CD14-positive monocyte (primary cell): ENCODE measurements at regions not wholly inside any gene's neighbourhood (a gene's known extent, or its start where the extent isn't known, plus 50 kb on each side); places are given as distances from the start of the nearest gene placed in this dataset.

Experiments used
- DNase-seq, 3 donors: peaks; one replicate each; pipeline ENCODE4 v3.0.0-alpha.2; 2011 to 2022
- H2AFZ ChIP-seq: 2 replicates; pipeline ENCODE4 v1.6.0; 2012; ENCODE audit warnings: mild to moderate bottlenecking, low read depth, low read length, inconsistent platforms; ENCODE audit not compliant: insufficient read depth, poor library complexity, severe bottlenecking
- H3K27ac ChIP-seq, 2 donors: 1 replicate in 1 of 2; 2 replicates in 1 of 2; pipeline ENCODE4 v1.5.1; 2012 to 2013; ENCODE audit warnings: low read length in 2 of 2, control low read depth in 1 of 2, inconsistent platforms in 1 of 2, low read depth in 1 of 2, mild to moderate bottlenecking in 1 of 2
- H3K27me3 ChIP-seq, 2 donors: one replicate each; pipeline versions ENCODE4 v1.6.0 to v1.6.1; 2011 to 2013; ENCODE audit warnings: low read length in 2 of 2; ENCODE audit not compliant: control insufficient read depth in 2 of 2, insufficient read depth in 2 of 2
- H3K36me3 ChIP-seq, 2 donors: replicated peaks in 1 of 2; 1 replicate in 1 of 2; 2 replicates in 1 of 2; pipeline versions ENCODE4 v1.5.1 to v1.6.1; 2012 to 2013; ENCODE audit warnings: low read length in 2 of 2, control low read depth in 1 of 2, inconsistent platforms in 1 of 2, mild to moderate bottlenecking in 1 of 2; ENCODE audit not compliant: insufficient read depth in 2 of 2, control insufficient read depth in 1 of 2
- H3K4me1 ChIP-seq, 2 donors: 1 replicate in 1 of 2; 2 replicates in 1 of 2; pipeline versions ENCODE4 v1.5.1 to v1.6.1; 2012 to 2013; ENCODE audit warnings: low read length in 2 of 2, control low read depth in 1 of 2, inconsistent platforms in 1 of 2, mild to moderate bottlenecking in 1 of 2, moderate library complexity in 1 of 2; ENCODE audit not compliant: insufficient read depth in 2 of 2, control insufficient read depth in 1 of 2
- H3K4me2 ChIP-seq: replicated peaks from 2 replicates; pipeline ENCODE3; 2012; ENCODE audit warnings: low read length, moderate library complexity, mild to moderate bottlenecking; ENCODE audit not compliant: poor library complexity, severe bottlenecking; ENCODE audit errors: extremely low read depth
- H3K4me3 ChIP-seq, 3 experiments: fragments of 200-600 bp in 1 of 3; sonication (generic) in 1 of 3; replicated peaks in 1 of 3; 1 replicate in 2 of 3; 2 replicates in 1 of 3; pipeline ENCODE4 v1.5.1; 2011 to 2013; ENCODE audit warnings: low read length in 3 of 3, mild to moderate bottlenecking in 3 of 3, control low read depth in 2 of 3, low read depth in 2 of 3, inconsistent platforms in 1 of 3, moderate library complexity in 1 of 3
- H3K79me2 ChIP-seq: 2 replicates; pipeline ENCODE4 v1.6.0; 2012; ENCODE audit warnings: mild to moderate bottlenecking, control low read depth, inconsistent platforms, low read length, moderate library complexity; ENCODE audit not compliant: insufficient read depth
- H3K9ac ChIP-seq: 2 replicates; pipeline ENCODE4 v1.6.0; 2017; ENCODE audit warnings: low read length, mild to moderate bottlenecking; ENCODE audit not compliant: insufficient read depth, poor library complexity, severe bottlenecking
- H3K9me3 ChIP-seq, 2 donors: replicated peaks in 1 of 2; 1 replicate in 1 of 2; 2 replicates in 1 of 2; pipeline versions ENCODE4 v1.5.1 to v1.6.1; 2012 to 2013; ENCODE audit warnings: low read length in 2 of 2, control low read depth in 1 of 2; ENCODE audit not compliant: control insufficient read depth in 1 of 2, insufficient read depth in 1 of 2
- H4K20me1 ChIP-seq: 2 replicates; pipeline ENCODE4 v1.6.0; 2012; ENCODE audit warnings: mild to moderate bottlenecking, low read length, control low read depth, moderate library complexity; ENCODE audit not compliant: insufficient read depth
- H3K27ac Mint-ChIP-seq, 7 donors: one replicate each; pipeline ENCODE4 v1.8.0; 2020; ENCODE audit warnings: mild to moderate bottlenecking in 7 of 7, mixed read lengths in 7 of 7, moderate library complexity in 6 of 7, inconsistent platforms in 2 of 7
- H3K27me3 Mint-ChIP-seq, 3 donors: one replicate each; pipeline ENCODE4 v1.8.0; 2021 to 2022; ENCODE audit warnings: low read depth in 3 of 3, mild to moderate bottlenecking in 3 of 3, mixed read lengths in 3 of 3, moderate library complexity in 3 of 3, inconsistent platforms in 1 of 3
- H3K36me3 Mint-ChIP-seq, 2 donors: one replicate each; pipeline ENCODE4 v1.8.0; 2020; ENCODE audit warnings: mixed read lengths in 2 of 2, inconsistent platforms in 1 of 2, mild to moderate bottlenecking in 1 of 2
- H3K4me1 Mint-ChIP-seq: one replicate; pipeline ENCODE4 v1.8.0; 2020; ENCODE audit warnings: mild to moderate bottlenecking, mixed read lengths
- H3K4me3 Mint-ChIP-seq, 2 donors: one replicate each; pipeline ENCODE4 v1.8.0; 2020; ENCODE audit warnings: mild to moderate bottlenecking in 2 of 2, mixed read lengths in 2 of 2, moderate library complexity in 1 of 2
- H3K9me3 Mint-ChIP-seq, 7 donors: one replicate each; pipeline ENCODE4 v1.8.0; 2020 to 2022; ENCODE audit warnings: mixed read lengths in 7 of 7, mild to moderate bottlenecking in 6 of 7, moderate library complexity in 6 of 7, inconsistent platforms in 2 of 7
- WGBS: methylation state at CpG from one replicate; pipeline ENCODE4 v1.1.5; 2013; ENCODE audit warnings: missing lambda C conversion rate; ENCODE audit not compliant: insufficient coverage; 5-methylcytosine and 5-hydroxymethylcytosine counted together
- intact Hi-C, 2 donors: fragments of 100-400 bp; cut with micrococcal nuclease; formaldehyde crosslinking; loops; one replicate each; pipeline versions ENCODE4 v1.15.0 to v1.15.1; 2023
- TF ChIP-seq, protein P1 (sequence below): fragments of 200-600 bp; IDR thresholded peaks from one replicate; pipeline ENCODE4 v1.8.0; 2022; ENCODE audit warnings: antibody characterized with exemption, mild to moderate bottlenecking

DNA sequence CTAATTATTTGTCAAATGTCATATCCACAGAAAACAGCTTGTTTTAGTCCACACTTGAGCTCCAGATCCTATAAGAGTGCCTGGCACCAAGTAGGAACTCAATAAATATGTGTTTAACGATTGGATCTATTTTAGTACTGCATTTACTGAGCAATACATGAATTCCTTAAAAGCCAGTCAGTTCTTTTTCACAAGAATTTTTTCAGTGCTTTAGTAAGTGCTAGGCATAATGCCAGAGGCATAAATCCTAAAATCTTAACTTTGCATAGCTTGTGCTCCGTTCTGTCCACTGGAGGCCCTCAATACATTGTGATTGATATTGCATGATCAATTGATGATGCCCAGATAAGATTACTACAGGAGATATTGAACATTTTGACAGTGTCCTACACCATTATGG lies 67.3 kb upstream of the PCSK5 start:
- Histone ChIP-seq H3K4me2 (no peak overlapping the region), H3K9ac (no peak overlapping the region), H3K27ac (no peak overlapping the region), H3K36me3 (no peaks in the 10 kb centered on the region), H3K9me3 (peaks cover 0 to 14% of the 10 kb centered on the region in 2 donors), H4K20me1 (no peaks in the 10 kb centered on the region), H3K4me3 (no peak overlapping the region), H2AFZ (no peak overlapping the region), H3K79me2 (no peaks in the 10 kb centered on the region), H3K4me1 (no peaks in the 10 kb centered on the region), H3K27me3 (no peaks in the 10 kb centered on the region)
- H3K9me3 Mint-ChIP-seq: peaks cover 7 to 17% (median 14%) of the 10 kb centered on the region in 7 donors
- no peaks in the 10 kb centered on the region for H3K36me3 Mint-ChIP-seq
- DNase-seq: no peak
- intact Hi-C loops: no loop called here
- H3K27me3 Mint-ChIP-seq: peaks cover 6 to 11% (median 7%) of the 10 kb centered on the region in 3 donors
- H3K27ac Mint-ChIP-seq: no peak overlapping the region
- TF ChIP-seq, protein P1, sequence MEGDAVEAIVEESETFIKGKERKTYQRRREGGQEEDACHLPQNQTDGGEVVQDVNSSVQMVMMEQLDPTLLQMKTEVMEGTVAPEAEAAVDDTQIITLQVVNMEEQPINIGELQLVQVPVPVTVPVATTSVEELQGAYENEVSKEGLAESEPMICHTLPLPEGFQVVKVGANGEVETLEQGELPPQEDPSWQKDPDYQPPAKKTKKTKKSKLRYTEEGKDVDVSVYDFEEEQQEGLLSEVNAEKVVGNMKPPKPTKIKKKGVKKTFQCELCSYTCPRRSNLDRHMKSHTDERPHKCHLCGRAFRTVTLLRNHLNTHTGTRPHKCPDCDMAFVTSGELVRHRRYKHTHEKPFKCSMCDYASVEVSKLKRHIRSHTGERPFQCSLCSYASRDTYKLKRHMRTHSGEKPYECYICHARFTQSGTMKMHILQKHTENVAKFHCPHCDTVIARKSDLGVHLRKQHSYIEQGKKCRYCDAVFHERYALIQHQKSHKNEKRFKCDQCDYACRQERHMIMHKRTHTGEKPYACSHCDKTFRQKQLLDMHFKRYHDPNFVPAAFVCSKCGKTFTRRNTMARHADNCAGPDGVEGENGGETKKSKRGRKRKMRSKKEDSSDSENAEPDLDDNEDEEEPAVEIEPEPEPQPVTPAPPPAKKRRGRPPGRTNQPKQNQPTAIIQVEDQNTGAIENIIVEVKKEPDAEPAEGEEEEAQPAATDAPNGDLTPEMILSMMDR: no peak
- WGBS: no CpG with 5 or more reads among the region's 2 CpGs
- H3K4me3 Mint-ChIP-seq: no peak overlapping the region
- no peaks in the 10 kb centered on the region for H3K4me1 Mint-ChIP-seq

- WGBS: 56% methylated on average over 1 of the region's 3 CpGs
- intact Hi-C loops: no loop called here
- Histone ChIP-seq H3K9ac (no peak overlapping the region), H3K9me3 (peaks cover 4 to 14% of the 10 kb centered on the region in 2 donors), H4K20me1 (no peaks in the 10 kb centered on the region), H3K27ac (no peak overlapping the region), H3K4me2 (no peak overlapping the region), H2AFZ (no peak overlapping the region), H3K4me3 (no peak overlapping the region), H3K4me1 (no peaks in the 10 kb centered on the region), H3K36me3 (no peaks in the 10 kb centered on the region), H3K79me2 (no peaks in the 10 kb centered on the region), H3K27me3 (no peaks in the 10 kb centered on the region)
- H3K4me1 Mint-ChIP-seq: no peaks in the 10 kb centered on the region
- no peak overlapping the region for H3K4me3 Mint-ChIP-seq
- no peak for DNase-seq
- peaks cover 6 to 17% (median 11%) of the 10 kb centered on the region in 7 donors for H3K9me3 Mint-ChIP-seq
- H3K36me3 Mint-ChIP-seq: no peaks in the 10 kb centered on the region
- H3K27ac Mint-ChIP-seq: no peak overlapping the region
- H3K27me3 Mint-ChIP-seq: peaks cover 4 to 12% (median 7%) of the 10 kb centered on the region in 3 donors
- TF ChIP-seq, protein P1: no peak
These were observed 65.5 kb upstream of the PCSK5 start for GRCh38 chr9:75824816-75825568.
